SK-N-SH (cell line): ENCODE measurements at regions not wholly inside any gene's neighbourhood (a gene's known extent, or its start where the extent isn't known, plus 50 kb on each side); places are given as distances from the start of the nearest gene placed in this dataset.

Experiments used
- ELF1 ChIP-seq: IDR thresholded peaks from 2 replicates; pipeline ENCODE4 v1.4.0; 2012
- EZH2phosphoT487 ChIP-seq: fragments of 200-600 bp; sonication (generic); IDR thresholded peaks from 2 replicates; pipeline ENCODE4 v1.6.1; 2017; ENCODE audit warnings: low read depth, mixed run types, mild to moderate bottlenecking, antibody characterized with exemption, moderate library complexity, borderline replicate concordance
- TF ChIP-seq, protein P1 (sequence below): fragments of 200-600 bp; sonication (generic); IDR thresholded peaks from 2 replicates; pipeline ENCODE4 v1.6.1; 2017; ENCODE audit warnings: antibody characterized with exemption, mild to moderate bottlenecking, moderate library complexity
- TF ChIP-seq, protein P2 (sequence below): IDR thresholded peaks from 2 replicates; pipeline ENCODE4 v1.6.1; 2012; ENCODE audit warnings: mild to moderate bottlenecking, low read depth, low read length, moderate library complexity

- TF ChIP-seq, protein P1, sequence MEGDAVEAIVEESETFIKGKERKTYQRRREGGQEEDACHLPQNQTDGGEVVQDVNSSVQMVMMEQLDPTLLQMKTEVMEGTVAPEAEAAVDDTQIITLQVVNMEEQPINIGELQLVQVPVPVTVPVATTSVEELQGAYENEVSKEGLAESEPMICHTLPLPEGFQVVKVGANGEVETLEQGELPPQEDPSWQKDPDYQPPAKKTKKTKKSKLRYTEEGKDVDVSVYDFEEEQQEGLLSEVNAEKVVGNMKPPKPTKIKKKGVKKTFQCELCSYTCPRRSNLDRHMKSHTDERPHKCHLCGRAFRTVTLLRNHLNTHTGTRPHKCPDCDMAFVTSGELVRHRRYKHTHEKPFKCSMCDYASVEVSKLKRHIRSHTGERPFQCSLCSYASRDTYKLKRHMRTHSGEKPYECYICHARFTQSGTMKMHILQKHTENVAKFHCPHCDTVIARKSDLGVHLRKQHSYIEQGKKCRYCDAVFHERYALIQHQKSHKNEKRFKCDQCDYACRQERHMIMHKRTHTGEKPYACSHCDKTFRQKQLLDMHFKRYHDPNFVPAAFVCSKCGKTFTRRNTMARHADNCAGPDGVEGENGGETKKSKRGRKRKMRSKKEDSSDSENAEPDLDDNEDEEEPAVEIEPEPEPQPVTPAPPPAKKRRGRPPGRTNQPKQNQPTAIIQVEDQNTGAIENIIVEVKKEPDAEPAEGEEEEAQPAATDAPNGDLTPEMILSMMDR, result no peak
- no peak for TF ChIP-seq EZH2phosphoT487
- TF ChIP-seq, protein P2, sequence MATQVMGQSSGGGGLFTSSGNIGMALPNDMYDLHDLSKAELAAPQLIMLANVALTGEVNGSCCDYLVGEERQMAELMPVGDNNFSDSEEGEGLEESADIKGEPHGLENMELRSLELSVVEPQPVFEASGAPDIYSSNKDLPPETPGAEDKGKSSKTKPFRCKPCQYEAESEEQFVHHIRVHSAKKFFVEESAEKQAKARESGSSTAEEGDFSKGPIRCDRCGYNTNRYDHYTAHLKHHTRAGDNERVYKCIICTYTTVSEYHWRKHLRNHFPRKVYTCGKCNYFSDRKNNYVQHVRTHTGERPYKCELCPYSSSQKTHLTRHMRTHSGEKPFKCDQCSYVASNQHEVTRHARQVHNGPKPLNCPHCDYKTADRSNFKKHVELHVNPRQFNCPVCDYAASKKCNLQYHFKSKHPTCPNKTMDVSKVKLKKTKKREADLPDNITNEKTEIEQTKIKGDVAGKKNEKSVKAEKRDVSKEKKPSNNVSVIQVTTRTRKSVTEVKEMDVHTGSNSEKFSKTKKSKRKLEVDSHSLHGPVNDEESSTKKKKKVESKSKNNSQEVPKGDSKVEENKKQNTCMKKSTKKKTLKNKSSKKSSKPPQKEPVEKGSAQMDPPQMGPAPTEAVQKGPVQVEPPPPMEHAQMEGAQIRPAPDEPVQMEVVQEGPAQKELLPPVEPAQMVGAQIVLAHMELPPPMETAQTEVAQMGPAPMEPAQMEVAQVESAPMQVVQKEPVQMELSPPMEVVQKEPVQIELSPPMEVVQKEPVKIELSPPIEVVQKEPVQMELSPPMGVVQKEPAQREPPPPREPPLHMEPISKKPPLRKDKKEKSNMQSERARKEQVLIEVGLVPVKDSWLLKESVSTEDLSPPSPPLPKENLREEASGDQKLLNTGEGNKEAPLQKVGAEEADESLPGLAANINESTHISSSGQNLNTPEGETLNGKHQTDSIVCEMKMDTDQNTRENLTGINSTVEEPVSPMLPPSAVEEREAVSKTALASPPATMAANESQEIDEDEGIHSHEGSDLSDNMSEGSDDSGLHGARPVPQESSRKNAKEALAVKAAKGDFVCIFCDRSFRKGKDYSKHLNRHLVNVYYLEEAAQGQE, result no peak
- TF ChIP-seq ELF1, result no peak
Observed at GRCh38 chr6:165814679-165815078, 151.6 kb upstream of the PDE10A start.
